Endodermal cell (in vitro differentiated cells): ENCODE measurements at regions not wholly inside any gene's neighbourhood (a gene's known extent, or its start where the extent isn't known, plus 50 kb on each side); places are given as distances from the start of the nearest gene placed in this dataset.

Experiments
- DNase-seq: peaks from one replicate; pipeline ENCODE4 v3.0.0-alpha.2; 2017
- H3K27ac ChIP-seq: 2 replicates; pipeline ENCODE4 v1.5.1; 2013; ENCODE audit warnings: mild to moderate bottlenecking, low read depth, low read length, moderate library complexity
- H3K27me3 ChIP-seq: 2 replicates; pipeline ENCODE4 v1.6.1; 2013; ENCODE audit warnings: mild to moderate bottlenecking, low read length, moderate library complexity; ENCODE audit not compliant: insufficient read depth, control insufficient read depth, poor library complexity, severe bottlenecking
- H3K36me3 ChIP-seq: 2 replicates; pipeline ENCODE4 v1.7.0; 2013; ENCODE audit warnings: mild to moderate bottlenecking, low read length, moderate library complexity; ENCODE audit not compliant: control insufficient read depth, insufficient read depth
- H3K4me1 ChIP-seq: one replicate; pipeline ENCODE4 v1.7.0; 2013; ENCODE audit warnings: low read length; ENCODE audit not compliant: control insufficient read depth, insufficient read depth
- H3K4me3 ChIP-seq: 2 replicates; pipeline ENCODE4 v1.5.1; 2013; ENCODE audit warnings: mild to moderate bottlenecking, low read length, moderate library complexity
- H3K9ac ChIP-seq: 2 replicates; pipeline ENCODE4 v1.6.1; 2013; ENCODE audit warnings: mild to moderate bottlenecking, low read length, moderate library complexity; ENCODE audit not compliant: poor library complexity, severe bottlenecking; ENCODE audit errors: extremely low read depth
- H3K9me3 ChIP-seq: 2 replicates; pipeline ENCODE4 v1.6.1; 2013; ENCODE audit warnings: mild to moderate bottlenecking, low read length, moderate library complexity; ENCODE audit not compliant: control insufficient read depth
- H3K27ac Mint-ChIP-seq: 2 replicates; pipeline ENCODE4 v1.8.0; 2020; ENCODE audit warnings: mixed read lengths
- H3K27me3 Mint-ChIP-seq: 2 replicates; pipeline ENCODE4 v1.8.0; 2021; ENCODE audit warnings: mild to moderate bottlenecking, mixed read lengths; ENCODE audit not compliant: insufficient read depth
- H3K36me3 Mint-ChIP-seq: 2 replicates; pipeline ENCODE4 v1.8.0; 2020; ENCODE audit warnings: low read depth, mixed read lengths
- H3K4me1 Mint-ChIP-seq: 2 replicates; pipeline ENCODE4 v1.8.0; 2020; ENCODE audit warnings: mixed read lengths
- H3K4me3 Mint-ChIP-seq: 2 replicates; pipeline ENCODE4 v1.8.0; 2020; ENCODE audit warnings: mild to moderate bottlenecking, moderate library complexity, mixed read lengths
- H3K9me3 Mint-ChIP-seq: 2 replicates; pipeline ENCODE4 v1.8.0; 2020; ENCODE audit warnings: mild to moderate bottlenecking, mixed read lengths
- CTCF ChIP-seq: fragments of 200-600 bp; sonication (generic); conservative IDR thresholded peaks from 2 replicates; pipeline ENCODE4 v1.5.0; 2021; ENCODE audit warnings: antibody characterized with exemption, mild to moderate bottlenecking
- WGBS, 2 experiments: methylation state at CpG; one replicate each; pipeline versions ENCODE4 v1.1.5 to v1.1.7; 2013; ENCODE audit warnings: missing lambda C conversion rate in 2 of 2, mixed read lengths in 1 of 2; ENCODE audit not compliant: insufficient coverage in 1 of 2, insufficient read length in 1 of 2; 5-methylcytosine and 5-hydroxymethylcytosine counted together

GRCh38 chr6:62367601-62368000, 81.6 kb upstream of the KHDRBS2 start:
- Mint-ChIP-seq H3K27me3 (no peaks in the 10 kb centered on the region), H3K4me1 (peaks cover 9% of the 10 kb centered on the region), H3K36me3 (peaks cover 2% of the 10 kb centered on the region), H3K4me3 (no peak overlapping the region), H3K27ac (no peak overlapping the region), H3K9me3 (peaks cover 7% of the 10 kb centered on the region)
- peaks cover 3% of the 10 kb centered on the region for H3K4me1 ChIP-seq
- no peak overlapping the region for H3K4me3 ChIP-seq
- no peak for TF ChIP-seq CTCF
- H3K9me3 ChIP-seq, result no peaks in the 10 kb centered on the region
- no peak for DNase-seq
- H3K9ac ChIP-seq, result no peak overlapping the region
- H3K27me3 ChIP-seq, result no peaks in the 10 kb centered on the region
- 90% methylated on average over 5 of the region's 5 CpGs; no CpG with 5 or more reads in 1 of the 2 experiments for WGBS, 2 experiments
- no peaks in the 10 kb centered on the region for H3K36me3 ChIP-seq
- no peak overlapping the region for H3K27ac ChIP-seq

GRCh38 chr6:62362097-62362496, 76.1 kb upstream of the KHDRBS2 start:
- H3K27ac ChIP-seq, result no peak overlapping the region
- DNase-seq, result no peak
- H3K9ac ChIP-seq, result no peak overlapping the region
- H3K36me3 ChIP-seq, result no peaks in the 10 kb centered on the region
- 93 to 100% methylated on average over 1 of the region's 1 CpG for WGBS, 2 experiments
- no peaks in the 10 kb centered on the region for H3K9me3 Mint-ChIP-seq
- no peaks in the 10 kb centered on the region for H3K9me3 ChIP-seq
- no peaks in the 10 kb centered on the region for H3K27me3 Mint-ChIP-seq
- no peak for TF ChIP-seq CTCF
- H3K27me3 ChIP-seq, result no peaks in the 10 kb centered on the region
- H3K4me3 ChIP-seq, result no peak overlapping the region
- no peaks in the 10 kb centered on the region for H3K4me1 Mint-ChIP-seq
- H3K36me3 Mint-ChIP-seq, result no peaks in the 10 kb centered on the region
- no peak overlapping the region for H3K27ac Mint-ChIP-seq
- H3K4me3 Mint-ChIP-seq, result no peak overlapping the region
- no peaks in the 10 kb centered on the region for H3K4me1 ChIP-seq

GRCh38 chr6:62357835-62358234, 71.8 kb upstream of the KHDRBS2 start:
- Mint-ChIP-seq H3K4me1 (no peaks in the 10 kb centered on the region), H3K9me3 (no peaks in the 10 kb centered on the region), H3K27me3 (no peaks in the 10 kb centered on the region), H3K27ac (no peak overlapping the region), H3K4me3 (no peak overlapping the region), H3K36me3 (no peaks in the 10 kb centered on the region)
- 95 to 97% methylated on average over 3 to 6 of the region's 6 CpGs for WGBS, 2 experiments
- Histone ChIP-seq H3K9ac (no peak overlapping the region), H3K36me3 (no peaks in the 10 kb centered on the region), H3K4me1 (no peaks in the 10 kb centered on the region), H3K4me3 (no peak overlapping the region), H3K27me3 (no peaks in the 10 kb centered on the region), H3K9me3 (no peaks in the 10 kb centered on the region), H3K27ac (no peak overlapping the region)
- DNase-seq, result no peak
- TF ChIP-seq CTCF, result no peak
